K562 (cell line): ENCODE measurements at regions not wholly inside any gene's neighbourhood (a gene's known extent, or its start where the extent isn't known, plus 50 kb on each side); places are given as distances from the start of the nearest gene placed in this dataset.

ENCODE experiments used
- ATAC-seq: fragments of 200-7000 bp; cut with Tn5 transposase; 3 replicates; pipeline ENCODE4 v1.9.1; 2020; ENCODE audit warnings: moderate library complexity
- BruUV-seq: library from RNA; stranded (reverse); fragments of 400-500 nt; replicated peaks from 2 replicates; lab custom pipeline; 2021; lab: Mats Ljungman, UMichigan
- CTCF ChIA-PET: fragments of 300-600 bp; formaldehyde crosslinking; extraction: SDS; loops from one replicate; lab custom pipeline; 2021; ENCODE audit warnings: low intra/inter-chr PET ratio; lab: Yijun Ruan, JAX
- POLR2A ChIA-PET: fragments of 300-600, 350-650 bp; sonication (Branson Sonifier 250); formaldehyde crosslinking; extraction: SDS; loops from one replicate; lab custom pipeline; 2021; ENCODE audit warnings: antibody characterized with exemption, inconsistent platforms; lab: Yijun Ruan, JAX
- DNase-seq, 4 experiments: peaks; one replicate each; pipeline versions ENCODE4 v3.0.0 to v3.0.0-alpha.2; 2011 to 2018; ENCODE audit warnings: low spot score in 3 of 4, mixed read lengths in 3 of 4; ENCODE audit errors: extremely low read depth in 1 of 4
- FAIRE-seq: peaks from 2 replicates; lab custom pipeline; 2011; peaks lifted over from hg19 to GRCh38; lab: Jason Lieb, UNC
- H2AFZ ChIP-seq: 2 replicates; pipeline ENCODE4 v1.6.0; 2011; ENCODE audit warnings: low read depth, low read length, control low read depth, inconsistent platforms
- H3K27ac ChIP-seq: fragments of 200-600 bp; 3 replicates; pipeline ENCODE4 v1.8.0; 2011; ENCODE audit warnings: low read depth, mild to moderate bottlenecking, control low read depth, inconsistent platforms, low read length, moderate library complexity, mixed read lengths; ENCODE audit errors: extremely low read depth
- H3K27me3 ChIP-seq, 2 experiments: fragments of 300-600 bp in 1 of 2; 2 replicates in 1 of 2; 3 replicates in 1 of 2; pipeline versions ENCODE4 v1.6.0 to v1.8.0; 2011; ENCODE audit warnings: inconsistent platforms in 2 of 2, low read length in 2 of 2, mild to moderate bottlenecking in 1 of 2, mixed read lengths in 1 of 2, moderate library complexity in 1 of 2; ENCODE audit not compliant: control insufficient read depth in 2 of 2, insufficient read depth in 2 of 2
- H3K36me3 ChIP-seq: fragments of 300-600 bp; 3 replicates; pipeline ENCODE4 v1.8.0; 2011; ENCODE audit warnings: mild to moderate bottlenecking, low read length, inconsistent platforms; ENCODE audit not compliant: control insufficient read depth, insufficient read depth
- H3K4me1 ChIP-seq, 2 experiments: fragments of 200-600 bp in 1 of 2; replicated peaks in 1 of 2; 2 replicates in 1 of 2; 3 replicates in 1 of 2; pipeline versions ENCODE4 v1.5.1 to v1.8.0; 2011; ENCODE audit warnings: inconsistent platforms in 2 of 2, low read length in 2 of 2, mild to moderate bottlenecking in 1 of 2, mixed read lengths in 1 of 2, moderate library complexity in 1 of 2; ENCODE audit not compliant: control insufficient read depth in 2 of 2, insufficient read depth in 2 of 2
- H3K4me2 ChIP-seq: 2 replicates; pipeline ENCODE4 v1.6.1; 2011; ENCODE audit warnings: low read length, control low read depth, inconsistent platforms, mixed read lengths; ENCODE audit not compliant: insufficient read depth
- H3K4me3 ChIP-seq: fragments of 200-600 bp; sonication (generic), shearing (Covaris generic); 2 replicates; pipeline ENCODE4 v1.5.1; 2016; ENCODE audit warnings: control low read depth, inconsistent platforms
- H3K79me2 ChIP-seq: fragments of 200-600 bp; 3 replicates; pipeline ENCODE4 v1.8.0; 2011; ENCODE audit warnings: low read length, inconsistent platforms; ENCODE audit not compliant: control insufficient read depth, insufficient read depth
- H3K9ac ChIP-seq, 2 experiments: 2 replicates each; pipeline versions ENCODE4 v1.6.0 to v1.6.1; 2011; ENCODE audit warnings: low read depth in 2 of 2, low read length in 2 of 2, control low read depth in 1 of 2, inconsistent platforms in 1 of 2, mild to moderate bottlenecking in 1 of 2, mixed read lengths in 1 of 2; ENCODE audit not compliant: insufficient read depth in 1 of 2
- H3K9me1 ChIP-seq: one replicate; pipeline ENCODE4 v1.6.0; 2011; ENCODE audit warnings: inconsistent platforms, mild to moderate bottlenecking, low read length, moderate library complexity; ENCODE audit not compliant: control insufficient read depth, insufficient read depth
- H3K9me3 ChIP-seq: replicated peaks from 2 replicates; pipeline ENCODE4 v1.5.1; 2011; ENCODE audit warnings: low read depth, low read length, inconsistent platforms; ENCODE audit not compliant: control insufficient read depth, insufficient read depth
- H4K20me1 ChIP-seq: replicated peaks from 2 replicates; pipeline ENCODE4 v1.6.1; 2011; ENCODE audit warnings: low read length, inconsistent platforms, mixed read lengths; ENCODE audit not compliant: control insufficient read depth, insufficient read depth
- BCL6 ChIP-seq: fragments of 250-450 bp; sonication (Bioruptor Pico); IDR thresholded peaks from 2 replicates; pipeline ENCODE4 v1.4.0; 2020
- FOXK1 ChIP-seq: sonication (generic); formaldehyde crosslinking; IDR thresholded peaks from 2 replicates; pipeline ENCODE4 v1.8.0; 2022; ENCODE audit warnings: missing genetic modification reagents, mild to moderate bottlenecking, borderline replicate concordance
- LEF1 ChIP-seq: fragments of 450-650 bp; IDR thresholded peaks from 2 replicates; pipeline ENCODE4 v1.6.1; 2016; ENCODE audit warnings: mild to moderate bottlenecking
- NUFIP1 ChIP-seq: fragments of 450-650 bp; IDR thresholded peaks from 2 replicates; pipeline ENCODE4 v1.6.1; 2018; ENCODE audit not compliant: partially characterized antibody
- ZKSCAN3 ChIP-seq: fragments of 250-450 bp; sonication (Bioruptor Pico); IDR thresholded peaks from 2 replicates; pipeline ENCODE4 v1.4.0; 2020
- ZNF79 ChIP-seq: fragments of 250-450 bp; sonication (Bioruptor Pico); IDR thresholded peaks from 2 replicates; pipeline ENCODE4 v1.4.0; 2020; ENCODE audit warnings: low read depth, mild to moderate bottlenecking, moderate library complexity
- WGBS: fragments of 100-300 bp; shearing (Covaris generic); methylation state at CpG from one replicate; pipeline ENCODE4 v1.1.6; 2016; ENCODE audit warnings: low coverage, mixed read lengths; ENCODE audit not compliant: insufficient coverage; ENCODE audit errors: missing lambda C conversion rate; 5-methylcytosine and 5-hydroxymethylcytosine counted together
- in situ Hi-C: fragments of 300-500 bp; cut with MboI; formaldehyde crosslinking; loops from 4 replicates; pipeline ENCODE4 v1.15.0; 2018; ENCODE audit warnings: inconsistent platforms, mixed read lengths
- intact Hi-C: fragments of 100-400 bp; cut with micrococcal nuclease; formaldehyde crosslinking; loops from 2 replicates; pipeline ENCODE4 v1.14.2; 2022
- TF ChIP-seq, protein P1 (sequence below), 2 experiments: fragments of 450-650 bp; IDR thresholded peaks; 2 replicates each; pipeline ENCODE4 v1.6.1; 2018; ENCODE audit warnings: mild to moderate bottlenecking in 2 of 2, low read depth in 1 of 2; ENCODE audit not compliant: partially characterized antibody in 2 of 2
- TF ChIP-seq, protein P2 (sequence below): conservative IDR thresholded peaks from 2 replicates; pipeline ENCODE4 v1.6.1; 2011; ENCODE audit warnings: low read depth, mild to moderate bottlenecking, low read length; ENCODE audit not compliant: control insufficient read depth

DNA sequence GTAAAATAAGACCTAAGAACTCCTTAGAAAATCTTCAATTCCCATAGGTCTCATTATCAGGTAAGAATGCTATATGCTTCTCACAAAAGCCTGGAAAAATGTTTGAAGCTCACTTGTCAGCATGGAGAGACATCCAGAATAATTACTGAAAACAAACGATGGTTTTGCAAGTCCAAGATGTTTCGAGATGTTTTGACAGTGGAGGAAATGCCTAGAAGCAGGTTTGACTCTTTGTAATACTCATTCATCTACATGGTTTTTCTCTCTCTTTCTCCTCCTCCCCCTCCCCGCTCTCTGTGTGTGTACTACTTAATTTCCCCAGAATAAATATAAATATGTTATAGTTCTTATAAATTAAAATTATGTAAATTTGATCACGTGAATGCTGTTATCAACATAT is 131.9 kb upstream of the NR3C2 start (continued):
- TF ChIP-seq LEF1 (no peak), BCL6 (CRISPR knock-in tag) (no peak), ZNF79 (CRISPR knock-in tag) (no peak), ZKSCAN3 (no peak)

DNA sequence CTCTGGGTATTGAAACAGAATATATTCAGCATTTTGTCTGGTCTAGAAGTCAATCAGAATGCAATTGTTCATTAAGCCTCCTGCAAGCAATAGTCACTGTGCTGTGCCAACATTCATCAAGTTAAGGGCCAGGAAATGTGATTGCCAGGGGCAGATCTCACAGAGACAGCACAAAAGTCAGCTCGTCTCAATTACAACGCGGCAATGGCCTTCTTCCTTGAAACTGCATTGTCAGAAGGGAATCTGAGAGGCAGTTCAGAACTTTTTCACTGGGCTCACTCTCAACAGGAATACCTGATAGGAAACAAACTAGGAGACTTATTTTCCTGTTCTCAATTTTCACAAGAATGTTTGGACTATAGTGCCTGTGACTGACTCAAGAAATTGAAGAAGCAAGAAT is 131.1 kb upstream of the NR3C2 start:
- ATAC-seq, result no peak
- Histone ChIP-seq H3K4me2 (no peak overlapping the region), H3K9me3 (no peaks in the 10 kb centered on the region), H3K27ac (no peak overlapping the region), H3K27me3 (no peaks in the 10 kb centered on the region), H3K9ac (no peak overlapping the region), H3K36me3 (no peaks in the 10 kb centered on the region), H3K4me1 (no peaks in the 10 kb centered on the region), H3K9me1 (no peaks in the 10 kb centered on the region), H4K20me1 (no peaks in the 10 kb centered on the region), H3K79me2 (no peaks in the 10 kb centered on the region), H2AFZ (no peak overlapping the region), H3K4me3 (no peak overlapping the region)
- FAIRE-seq, result no peak
- BruUV-seq, result no TSS peak
- CTCF ChIA-PET, result no interaction called here
- DNase-seq, result no peak
- TF ChIP-seq, protein P1, sequence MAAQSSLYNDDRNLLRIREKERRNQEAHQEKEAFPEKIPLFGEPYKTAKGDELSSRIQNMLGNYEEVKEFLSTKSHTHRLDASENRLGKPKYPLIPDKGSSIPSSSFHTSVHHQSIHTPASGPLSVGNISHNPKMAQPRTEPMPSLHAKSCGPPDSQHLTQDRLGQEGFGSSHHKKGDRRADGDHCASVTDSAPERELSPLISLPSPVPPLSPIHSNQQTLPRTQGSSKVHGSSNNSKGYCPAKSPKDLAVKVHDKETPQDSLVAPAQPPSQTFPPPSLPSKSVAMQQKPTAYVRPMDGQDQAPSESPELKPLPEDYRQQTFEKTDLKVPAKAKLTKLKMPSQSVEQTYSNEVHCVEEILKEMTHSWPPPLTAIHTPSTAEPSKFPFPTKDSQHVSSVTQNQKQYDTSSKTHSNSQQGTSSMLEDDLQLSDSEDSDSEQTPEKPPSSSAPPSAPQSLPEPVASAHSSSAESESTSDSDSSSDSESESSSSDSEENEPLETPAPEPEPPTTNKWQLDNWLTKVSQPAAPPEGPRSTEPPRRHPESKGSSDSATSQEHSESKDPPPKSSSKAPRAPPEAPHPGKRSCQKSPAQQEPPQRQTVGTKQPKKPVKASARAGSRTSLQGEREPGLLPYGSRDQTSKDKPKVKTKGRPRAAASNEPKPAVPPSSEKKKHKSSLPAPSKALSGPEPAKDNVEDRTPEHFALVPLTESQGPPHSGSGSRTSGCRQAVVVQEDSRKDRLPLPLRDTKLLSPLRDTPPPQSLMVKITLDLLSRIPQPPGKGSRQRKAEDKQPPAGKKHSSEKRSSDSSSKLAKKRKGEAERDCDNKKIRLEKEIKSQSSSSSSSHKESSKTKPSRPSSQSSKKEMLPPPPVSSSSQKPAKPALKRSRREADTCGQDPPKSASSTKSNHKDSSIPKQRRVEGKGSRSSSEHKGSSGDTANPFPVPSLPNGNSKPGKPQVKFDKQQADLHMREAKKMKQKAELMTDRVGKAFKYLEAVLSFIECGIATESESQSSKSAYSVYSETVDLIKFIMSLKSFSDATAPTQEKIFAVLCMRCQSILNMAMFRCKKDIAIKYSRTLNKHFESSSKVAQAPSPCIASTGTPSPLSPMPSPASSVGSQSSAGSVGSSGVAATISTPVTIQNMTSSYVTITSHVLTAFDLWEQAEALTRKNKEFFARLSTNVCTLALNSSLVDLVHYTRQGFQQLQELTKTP (IDR thresholded peaks at IDR 0.05; ENCODE audit: low read depth in 1 of 2, partially characterized antibody in 2 of 2), result no peak
- TF ChIP-seq, protein P2, sequence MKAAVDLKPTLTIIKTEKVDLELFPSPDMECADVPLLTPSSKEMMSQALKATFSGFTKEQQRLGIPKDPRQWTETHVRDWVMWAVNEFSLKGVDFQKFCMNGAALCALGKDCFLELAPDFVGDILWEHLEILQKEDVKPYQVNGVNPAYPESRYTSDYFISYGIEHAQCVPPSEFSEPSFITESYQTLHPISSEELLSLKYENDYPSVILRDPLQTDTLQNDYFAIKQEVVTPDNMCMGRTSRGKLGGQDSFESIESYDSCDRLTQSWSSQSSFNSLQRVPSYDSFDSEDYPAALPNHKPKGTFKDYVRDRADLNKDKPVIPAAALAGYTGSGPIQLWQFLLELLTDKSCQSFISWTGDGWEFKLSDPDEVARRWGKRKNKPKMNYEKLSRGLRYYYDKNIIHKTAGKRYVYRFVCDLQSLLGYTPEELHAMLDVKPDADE, result no peak
- TF ChIP-seq NUFIP1 (no peak), FOXK1 (CRISPR knock-in tag) (no peak)
- POLR2A ChIA-PET, result no interaction called here
- WGBS, result 0% methylated on average over 3 of the region's 3 CpGs
- in situ Hi-C loops, result no loop called here
- intact Hi-C loops, result no loop called here
